ENCODE measurements at regions not wholly inside any gene's neighbourhood (a gene's known extent, or its start where the extent isn't known, plus 50 kb on each side); places are given as distances from the start of the nearest gene placed in this dataset.
A peak's percentile ranks its signal among the peaks of the same experiment; 100 is the strongest.

DNA sequence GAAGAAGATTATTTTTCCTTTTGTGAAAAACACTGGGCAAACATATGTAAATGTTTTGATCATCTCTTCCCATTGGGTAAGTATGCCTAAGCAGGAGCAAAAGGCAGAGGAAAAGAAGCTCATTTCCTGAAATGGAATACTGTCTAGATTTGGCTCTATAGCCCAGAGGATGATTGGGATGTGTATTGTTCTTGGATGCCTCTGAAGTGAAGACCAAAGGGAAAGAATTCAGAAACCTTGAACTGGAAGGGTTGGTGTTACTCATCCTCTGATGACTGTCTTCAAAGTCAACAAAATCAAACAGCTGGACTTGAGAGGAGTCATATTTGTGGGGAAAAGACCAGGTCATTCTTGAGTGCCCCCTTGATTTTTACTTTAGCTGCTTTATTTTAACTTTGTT lies 112.6 kb upstream of the NT5C1B start:
- no peaks in the 10 kb centered on the region for H3K9me3 Mint-ChIP-seq (ENCODE audit: unreplicated experiment)
- no peaks in the 10 kb centered on the region for H3K36me3 Mint-ChIP-seq (ENCODE audit: low read depth, unreplicated experiment)
- TF ChIP-seq CTCF (IDR thresholded peaks at IDR 0.05; ENCODE audit: unreplicated experiment), result no peak
- H3K27ac Mint-ChIP-seq (ENCODE audit: unreplicated experiment), result no peak overlapping the region
- H3K4me3 Mint-ChIP-seq (ENCODE audit: unreplicated experiment), result no peak overlapping the region
- H3K27me3 Mint-ChIP-seq (ENCODE audit: unreplicated experiment), result no peaks in the 10 kb centered on the region
- DNase-seq (ENCODE audit: low spot score), result no peak
- H3K4me1 Mint-ChIP-seq (ENCODE audit: unreplicated experiment), result peaks cover 3% of the 10 kb centered on the region

GRCh38 chr2:18701546-18701945 lies 112.2 kb upstream of the NT5C1B start:
- no peak for DNase-seq (ENCODE audit: low spot score)
- Mint-ChIP-seq H3K27me3 (ENCODE audit: unreplicated experiment) (no peaks in the 10 kb centered on the region), H3K4me1 (ENCODE audit: unreplicated experiment) (peaks cover 3% of the 10 kb centered on the region), H3K9me3 (ENCODE audit: unreplicated experiment) (no peaks in the 10 kb centered on the region), H3K27ac (ENCODE audit: unreplicated experiment) (no peak overlapping the region), H3K4me3 (ENCODE audit: unreplicated experiment) (no peak overlapping the region), H3K36me3 (ENCODE audit: low read depth, unreplicated experiment) (no peaks in the 10 kb centered on the region)
- no peak for TF ChIP-seq CTCF (IDR thresholded peaks at IDR 0.05; ENCODE audit: unreplicated experiment)

GRCh38 chr2:18690342-18690741 lies 101.0 kb upstream of the NT5C1B start:
- Mint-ChIP-seq H3K9me3 (ENCODE audit: unreplicated experiment) (no peaks in the 10 kb centered on the region), H3K4me3 (ENCODE audit: unreplicated experiment) (no peak overlapping the region), H3K27me3 (ENCODE audit: unreplicated experiment) (no peaks in the 10 kb centered on the region), H3K36me3 (ENCODE audit: low read depth, unreplicated experiment) (no peaks in the 10 kb centered on the region), H3K27ac (ENCODE audit: unreplicated experiment) (no peak overlapping the region), H3K4me1 (ENCODE audit: unreplicated experiment) (peaks cover 3% of the 10 kb centered on the region)
- DNase-seq (ENCODE audit: low spot score), result peak; percentile 39
- TF ChIP-seq CTCF (IDR thresholded peaks at IDR 0.05; ENCODE audit: unreplicated experiment), result peak; percentile 64

DNA sequence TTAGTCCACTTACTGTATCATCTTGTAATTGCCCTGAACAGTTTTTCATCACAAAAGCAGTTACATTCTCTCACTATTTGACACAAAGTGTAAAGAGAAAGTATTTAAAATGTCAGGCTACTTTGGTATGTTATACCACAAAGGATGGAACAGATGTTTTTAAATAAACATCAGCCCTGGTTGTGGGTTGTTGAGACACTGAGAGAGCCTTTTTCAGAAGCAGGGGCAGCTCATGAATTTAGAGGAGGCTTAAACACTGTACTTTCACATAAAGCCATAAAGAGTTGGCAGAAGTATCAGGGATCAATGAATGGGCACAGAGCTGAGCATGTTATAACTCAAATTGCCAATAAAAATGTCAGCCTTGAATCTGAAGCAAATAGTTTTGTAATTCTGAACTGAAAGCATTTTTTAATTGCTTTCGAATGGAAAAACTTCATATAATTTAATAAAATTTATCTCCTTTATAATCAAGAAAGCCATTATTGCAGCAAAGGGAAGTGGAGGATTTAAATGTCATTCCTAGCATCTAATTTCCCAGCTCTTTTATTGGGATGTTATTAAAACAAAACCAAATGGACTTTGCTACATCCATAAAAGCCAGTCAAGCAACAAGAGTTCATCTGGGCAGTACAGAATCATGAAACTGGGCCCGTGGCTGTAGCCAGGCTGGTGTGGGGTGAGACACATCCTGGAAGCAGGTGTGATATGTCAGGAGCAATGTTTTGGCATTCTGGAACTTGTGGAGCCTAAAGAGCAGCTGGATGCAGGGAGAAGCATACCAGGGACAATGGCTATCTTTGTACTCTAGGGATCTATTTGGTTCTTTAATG lies 95.1 kb upstream of the NT5C1B start:
- no peak for TF ChIP-seq CTCF (IDR thresholded peaks at IDR 0.05; ENCODE audit: unreplicated experiment)
- no peak for DNase-seq (ENCODE audit: low spot score)
- Mint-ChIP-seq H3K27ac (ENCODE audit: unreplicated experiment) (no peak overlapping the region), H3K9me3 (ENCODE audit: unreplicated experiment) (no peaks in the 10 kb centered on the region), H3K4me1 (ENCODE audit: unreplicated experiment) (no peaks in the 10 kb centered on the region), H3K27me3 (ENCODE audit: unreplicated experiment) (no peaks in the 10 kb centered on the region), H3K4me3 (ENCODE audit: unreplicated experiment) (no peak overlapping the region), H3K36me3 (ENCODE audit: low read depth, unreplicated experiment) (no peaks in the 10 kb centered on the region)

DNA sequence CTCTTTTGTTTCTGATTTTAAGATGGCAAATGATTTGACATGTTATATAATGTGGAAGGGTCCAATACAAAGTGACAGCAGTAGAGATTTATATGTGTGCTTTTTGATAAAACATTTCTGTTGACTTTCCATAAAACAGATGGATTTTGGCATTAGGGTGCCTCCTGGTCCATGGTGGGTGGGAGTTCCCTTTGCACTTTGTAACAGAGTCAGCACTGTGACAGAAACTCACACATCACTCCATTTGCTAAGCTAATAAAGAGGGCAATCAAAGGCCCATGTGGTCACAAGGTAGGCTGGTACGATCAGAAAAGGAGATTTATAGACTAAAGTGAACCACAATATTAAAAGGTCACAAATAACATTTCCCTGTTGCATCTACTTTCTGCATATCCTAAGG lies 93.3 kb upstream of the NT5C1B start:
- no peaks in the 10 kb centered on the region for H3K4me1 Mint-ChIP-seq (ENCODE audit: unreplicated experiment)
- DNase-seq (ENCODE audit: low spot score), result no peak
- no peak overlapping the region for H3K27ac Mint-ChIP-seq (ENCODE audit: unreplicated experiment)
- H3K4me3 Mint-ChIP-seq (ENCODE audit: unreplicated experiment), result no peak overlapping the region
- no peaks in the 10 kb centered on the region for H3K9me3 Mint-ChIP-seq (ENCODE audit: unreplicated experiment)
- H3K27me3 Mint-ChIP-seq (ENCODE audit: unreplicated experiment), result no peaks in the 10 kb centered on the region
- no peak for TF ChIP-seq CTCF (IDR thresholded peaks at IDR 0.05; ENCODE audit: unreplicated experiment)
- no peaks in the 10 kb centered on the region for H3K36me3 Mint-ChIP-seq (ENCODE audit: low read depth, unreplicated experiment)
